HepG2 (cell line): ENCODE measurements at regions not wholly inside any gene's neighbourhood (a gene's known extent, or its start where the extent isn't known, plus 50 kb on each side); places are given as distances from the start of the nearest gene placed in this dataset.
"Not testable (repeated sequence)": the region's sequence is repeated elsewhere in the genome, so short reads cannot be mapped to it uniquely, and the experiment has no call there.

ENCODE experiments used
- ATAC-seq: fragments of 200-7000 bp; cut with Tn5 transposase; 3 replicates; pipeline ENCODE4 v1.9.1; 2020; ENCODE audit warnings: mild to moderate bottlenecking, moderate library complexity
- BruUV-seq: library from RNA; stranded (reverse); fragments of 400-500 nt; replicated peaks from 2 replicates; lab custom pipeline; 2021; lab: Mats Ljungman, UMichigan
- CTCF ChIA-PET: fragments of 300-600 bp; formaldehyde crosslinking; extraction: SDS; loops from one replicate; lab custom pipeline; 2021; ENCODE audit warnings: low total read pairs, inconsistent platforms, low intra/inter-chr PET ratio; lab: Yijun Ruan, JAX
- POLR2A ChIA-PET: fragments of 350-600 bp; sonication (Branson Sonifier 250); formaldehyde crosslinking; loops from one replicate; lab custom pipeline; 2020; ENCODE audit warnings: antibody characterized with exemption, inconsistent platforms; lab: Yijun Ruan, JAX
- DNase-seq: peaks from one replicate; pipeline ENCODE4 v3.0.0-alpha.2; 2015; ENCODE audit warnings: low spot score
- FAIRE-seq: peaks from 3 replicates; lab custom pipeline; 2011; peaks lifted over from hg19 to GRCh38; lab: Jason Lieb, UNC
- H2AFZ ChIP-seq: one replicate; pipeline ENCODE4 v1.6.1; 2011; ENCODE audit warnings: low read length, inconsistent platforms
- H3K27ac ChIP-seq: fragments of 300-600 bp; 3 replicates; pipeline ENCODE4 v1.8.0; 2011; ENCODE audit warnings: mixed run types, mild to moderate bottlenecking, mixed read lengths, low read length, inconsistent platforms; ENCODE audit not compliant: insufficient read depth; ENCODE audit errors: extremely low read length
- H3K27me3 ChIP-seq, 2 experiments: fragments of 200-600 bp in 1 of 2; 2 replicates in 1 of 2; 3 replicates in 1 of 2; pipeline versions ENCODE4 v1.6.0 to v1.8.0; 2011; ENCODE audit warnings: low read length in 2 of 2, mild to moderate bottlenecking in 2 of 2, moderate library complexity in 2 of 2, inconsistent platforms in 1 of 2; ENCODE audit not compliant: insufficient read depth in 2 of 2, control insufficient read depth in 1 of 2
- H3K36me3 ChIP-seq, 2 experiments: fragments of 200-600 bp in 1 of 2; replicated peaks in 1 of 2; 2 replicates in 1 of 2; 3 replicates in 1 of 2; pipeline versions ENCODE4 v1.5.1 to v1.8.0; 2011; ENCODE audit warnings: low read length in 2 of 2, inconsistent platforms in 1 of 2; ENCODE audit not compliant: insufficient read depth in 2 of 2, control insufficient read depth in 1 of 2
- H3K4me1 ChIP-seq: 2 replicates; pipeline ENCODE4 v1.5.1; 2012; ENCODE audit warnings: low read length, inconsistent platforms; ENCODE audit not compliant: insufficient read depth
- H3K4me2 ChIP-seq: 2 replicates; pipeline ENCODE4 v1.6.0; 2011; ENCODE audit warnings: low read depth, low read length, inconsistent platforms
- H3K4me3 ChIP-seq, 3 experiments: fragments of 200-600 bp in 1 of 3; sonication (generic), shearing (Covaris generic) in 1 of 3; replicated peaks in 1 of 3; 2 replicates each; pipeline ENCODE4 v1.5.1; 2011 to 2016; ENCODE audit warnings: low read length in 3 of 3, inconsistent platforms in 2 of 3, low read depth in 2 of 3, mild to moderate bottlenecking in 2 of 3, control low read depth in 1 of 3, mixed read lengths in 1 of 3; ENCODE audit not compliant: insufficient read depth in 1 of 3
- H3K79me2 ChIP-seq: one replicate; pipeline ENCODE4 v1.6.1; 2011; ENCODE audit warnings: low read length, inconsistent platforms; ENCODE audit not compliant: insufficient read depth
- H3K9ac ChIP-seq: 2 replicates; pipeline ENCODE4 v1.6.0; 2011; ENCODE audit warnings: mild to moderate bottlenecking, low read depth, low read length, inconsistent platforms; ENCODE audit not compliant: insufficient read depth
- H3K9me3 ChIP-seq: 2 replicates; pipeline ENCODE4 v1.5.1; 2012; ENCODE audit warnings: mild to moderate bottlenecking, low read length
- H4K20me1 ChIP-seq: 2 replicates; pipeline ENCODE4 v1.6.0; 2011; ENCODE audit warnings: inconsistent platforms, mild to moderate bottlenecking, low read length, moderate library complexity; ENCODE audit not compliant: insufficient read depth
- WGBS: methylation state at CpG from one replicate; pipeline ENCODE4 v1.1.6; 2017; ENCODE audit warnings: low lambda C conversion rate; 5-methylcytosine and 5-hydroxymethylcytosine counted together
- in situ Hi-C: cut with HindIII; loops from 2 replicates; pipeline ENCODE4 v1.10.0; 2017; ENCODE audit warnings: low pct_unique_long_range_greater_than_20kb; ENCODE audit not compliant: extremely low pct_ligation_motif_present
- intact Hi-C: fragments of 100-400 bp; cut with micrococcal nuclease; formaldehyde crosslinking; loops from one replicate; pipeline ENCODE4 v1.10.0; 2022; ENCODE audit not compliant: unreplicated experiment

DNA sequence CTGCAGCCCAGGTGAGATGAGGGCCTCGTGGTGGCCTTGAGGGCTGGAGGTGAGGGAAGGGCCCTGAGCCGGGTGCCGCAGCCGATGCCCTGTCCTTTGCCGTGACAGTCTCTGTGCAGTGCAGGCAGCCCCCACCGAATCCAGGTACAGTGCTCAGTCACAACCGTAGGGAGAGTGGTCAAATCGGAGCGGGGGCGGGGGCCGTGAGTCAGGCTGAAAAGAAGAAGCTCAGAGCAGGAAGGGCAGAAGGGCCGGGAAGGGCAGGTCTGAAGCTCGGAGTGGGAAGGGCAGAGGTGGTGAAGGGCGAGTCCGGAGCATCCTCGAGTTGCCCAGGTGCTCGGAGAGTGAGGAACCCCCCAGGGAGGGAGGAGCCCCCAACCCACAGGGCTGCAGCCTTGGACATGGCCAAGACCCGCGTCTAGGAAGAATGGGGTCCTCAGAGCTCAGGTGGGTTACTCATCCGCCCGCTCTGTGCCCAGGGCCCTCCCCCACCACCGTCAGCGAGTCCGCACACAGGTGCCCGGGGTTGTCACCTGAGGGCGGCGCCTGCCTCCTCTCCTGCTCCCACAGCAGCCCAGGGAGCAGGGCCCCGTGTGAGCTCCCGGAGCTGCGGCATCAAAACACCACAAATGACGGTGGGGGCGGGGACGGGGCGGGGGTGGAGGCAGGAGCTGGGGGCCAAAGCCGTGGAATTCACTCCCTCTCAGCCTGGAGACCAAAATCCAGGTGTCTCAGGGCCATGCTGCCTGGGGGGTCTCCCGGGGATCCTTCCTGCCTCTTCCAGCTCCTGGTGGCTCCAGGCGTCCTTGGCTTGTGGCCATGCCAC is 179.7 kb upstream of the ZNF469 start:
- H3K36me3 ChIP-seq, BruUV-seq, CTCF ChIA-PET, DNase-seq, intact Hi-C loops, ATAC-seq, POLR2A ChIA-PET, H3K4me1 ChIP-seq, H2AFZ ChIP-seq, H3K4me2 ChIP-seq, in situ Hi-C loops, H3K9me3 ChIP-seq, H4K20me1 ChIP-seq, H3K4me3 ChIP-seq, H3K79me2 ChIP-seq, H3K9ac ChIP-seq, H3K27ac ChIP-seq, FAIRE-seq: not testable (repeated sequence)
- peaks cover 5 to 50% of the 10 kb centered on the region in 2 experiments; a peak in 4 of 5 replicates for H3K27me3 ChIP-seq
- WGBS, result 37% methylated on average over 25 of the region's 37 CpGs

DNA sequence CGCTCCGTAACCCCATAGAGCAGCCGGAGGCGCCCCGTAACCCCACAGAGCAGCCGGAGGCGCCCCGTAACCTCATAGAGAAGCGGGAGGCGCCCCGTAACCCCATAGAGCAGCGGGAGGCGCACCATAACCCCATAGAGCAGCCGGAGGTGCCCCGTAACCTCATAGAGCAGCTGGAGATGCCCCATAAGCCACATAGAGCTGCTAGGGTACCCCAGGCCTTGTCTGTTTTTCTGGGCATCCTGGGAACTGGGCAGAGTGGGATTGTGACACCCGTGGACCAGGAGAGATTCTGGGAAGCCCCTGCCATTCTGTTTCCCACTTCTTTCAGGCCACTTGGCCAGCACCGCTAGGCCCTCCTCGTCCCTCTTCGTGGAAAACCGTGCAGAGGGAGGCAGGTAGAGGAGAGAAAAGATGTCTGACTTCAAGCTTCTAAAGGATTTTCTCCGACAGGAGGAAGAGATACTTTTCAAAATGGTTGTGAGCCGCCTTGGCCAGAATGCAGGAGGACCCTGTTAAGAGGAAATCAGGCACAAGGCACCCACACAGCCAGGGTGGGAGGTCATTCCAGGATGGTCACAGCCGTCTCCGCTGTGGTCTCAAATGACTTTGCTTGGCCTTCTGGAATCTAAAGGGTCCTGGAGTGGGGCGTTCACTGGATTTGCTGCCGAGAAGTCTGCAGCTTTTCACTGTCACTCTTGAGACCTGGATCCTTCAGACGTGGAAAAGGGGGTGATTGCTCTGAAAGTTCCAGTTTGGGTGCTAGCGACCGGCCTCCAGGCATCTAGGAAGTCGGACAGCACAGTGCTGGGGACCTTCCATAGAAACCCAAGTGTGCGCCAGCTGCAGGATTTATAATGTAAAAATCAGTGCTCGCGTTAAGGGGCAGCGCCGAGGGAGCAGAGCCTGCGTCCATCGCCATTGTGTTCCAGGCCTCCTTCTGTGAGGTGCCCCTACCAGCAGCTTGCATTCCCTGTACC is 178.3 kb upstream of the ZNF469 start:
- H3K9ac ChIP-seq, H3K9me3 ChIP-seq, CTCF ChIA-PET, FAIRE-seq, POLR2A ChIA-PET, intact Hi-C loops, H2AFZ ChIP-seq, H3K4me1 ChIP-seq, H3K4me2 ChIP-seq, BruUV-seq, in situ Hi-C loops, H3K4me3 ChIP-seq, ATAC-seq, H3K36me3 ChIP-seq, H4K20me1 ChIP-seq, H3K27ac ChIP-seq, H3K79me2 ChIP-seq, DNase-seq: not testable (repeated sequence)
- 48% methylated on average over 33 of the region's 37 CpGs for WGBS
- peaks cover 5 to 40% of the 10 kb centered on the region in 2 experiments; a peak in 4 of 5 replicates for H3K27me3 ChIP-seq

DNA sequence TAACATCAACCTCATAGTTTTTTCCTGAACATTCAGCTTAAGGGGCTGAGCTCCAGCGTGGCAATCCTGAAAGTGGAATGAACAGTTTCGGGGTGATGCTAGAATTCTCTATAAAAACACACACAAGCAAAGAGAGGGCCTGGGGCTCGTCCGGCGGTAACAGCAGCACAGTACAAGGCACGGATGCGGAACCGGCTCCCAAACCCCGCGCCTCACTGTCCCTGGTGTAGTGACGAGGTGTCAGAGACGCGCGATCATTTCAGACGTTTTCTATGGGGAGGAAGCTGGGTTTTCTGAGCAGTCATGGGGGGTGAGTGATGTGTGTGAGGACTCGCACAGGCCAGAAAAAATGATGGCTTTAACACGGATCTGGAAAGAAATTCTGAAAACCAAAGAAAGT is 177.3 kb upstream of the ZNF469 start:
- WGBS, result 64% methylated on average over 17 of the region's 17 CpGs
- POLR2A ChIA-PET, result not testable (repeated sequence)

DNA sequence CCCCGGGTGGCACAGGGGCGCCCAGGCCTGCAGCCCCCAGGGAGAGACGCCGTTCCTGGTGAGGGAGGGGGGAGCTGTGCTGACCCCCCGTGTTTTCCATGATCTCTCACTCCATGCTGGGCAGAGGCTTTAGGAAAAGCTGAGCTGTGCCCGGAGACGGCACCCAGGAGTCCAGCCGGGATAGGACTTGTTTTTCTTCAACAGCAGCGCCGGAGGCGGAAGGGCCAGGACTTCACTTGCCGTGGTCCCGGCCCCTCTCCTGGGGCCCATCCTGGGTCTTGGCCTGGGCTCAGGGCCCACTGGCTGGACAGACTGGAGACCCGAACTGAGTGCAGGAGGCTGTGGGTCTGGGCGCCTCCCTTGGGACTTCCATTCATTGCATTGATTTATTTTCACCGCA is 176.8 kb upstream of the ZNF469 start:
- 63% methylated on average over 9 of the region's 16 CpGs for WGBS
- in situ Hi-C loops, H3K79me2 ChIP-seq, H2AFZ ChIP-seq, H3K9me3 ChIP-seq, H3K9ac ChIP-seq, ATAC-seq, H4K20me1 ChIP-seq, H3K4me2 ChIP-seq, intact Hi-C loops, POLR2A ChIA-PET, H3K36me3 ChIP-seq, DNase-seq, H3K4me3 ChIP-seq, H3K4me1 ChIP-seq, CTCF ChIA-PET, H3K27ac ChIP-seq, BruUV-seq, FAIRE-seq: not testable (repeated sequence)
- peaks cover 1 to 29% of the 10 kb centered on the region in 2 experiments; a peak in 4 of 5 replicates for H3K27me3 ChIP-seq

More for the DNA sequence above, 177.3 kb upstream of the ZNF469 start:
- H3K9ac ChIP-seq, H3K36me3 ChIP-seq, in situ Hi-C loops, H3K4me3 ChIP-seq, H3K4me2 ChIP-seq, H3K27ac ChIP-seq, DNase-seq, H3K79me2 ChIP-seq, H4K20me1 ChIP-seq, FAIRE-seq, H3K4me1 ChIP-seq, CTCF ChIA-PET, intact Hi-C loops, H3K9me3 ChIP-seq, H2AFZ ChIP-seq, ATAC-seq, BruUV-seq: not testable (repeated sequence)
- peaks cover 1 to 33% of the 10 kb centered on the region in 2 experiments; a peak in 4 of 5 replicates for H3K27me3 ChIP-seq
